Uterus (tissue), 3 donors: ENCODE measurements at regions not wholly inside any gene's neighbourhood (a gene's known extent, or its start where the extent isn't known, plus 50 kb on each side); places are given as distances from the start of the nearest gene placed in this dataset.

Experiments
- DNase-seq, 2 donors: peaks; one replicate each; pipeline ENCODE4 v3.0.0-alpha.2; 2019 to 2020
- H3K27ac ChIP-seq, 2 donors: fragments of 200-600 bp; sonication (generic); 1 replicate in 1 of 2; 2 replicates in 1 of 2; pipeline ENCODE4 v1.5.1; 2016 to 2018
- H3K27me3 ChIP-seq, 2 donors: fragments of 200-600 bp; sonication (generic); one replicate each; pipeline ENCODE4 v1.5.1; 2018 to 2019; ENCODE audit warnings: control low read depth in 1 of 2
- H3K36me3 ChIP-seq, 2 donors: fragments of 200-600 bp; sonication (generic); one replicate each; pipeline ENCODE4 v1.5.1; 2019; ENCODE audit warnings: control low read depth in 1 of 2
- H3K4me1 ChIP-seq, 2 donors: fragments of 200-600 bp; sonication (generic); one replicate each; pipeline ENCODE4 v1.5.1; 2018 to 2019; ENCODE audit warnings: control low read depth in 1 of 2
- H3K4me3 ChIP-seq, 2 donors: fragments of 200-600 bp; sonication (generic); 1 replicate in 1 of 2; 2 replicates in 1 of 2; pipeline ENCODE4 v1.5.1; 2018 to 2019; ENCODE audit warnings: mild to moderate bottlenecking in 1 of 2
- H3K9me3 ChIP-seq, 2 donors: fragments of 200-600 bp; sonication (generic); one replicate each; pipeline ENCODE4 v1.5.1; 2019; ENCODE audit warnings: control low read depth in 1 of 2
- CTCF ChIP-seq, 4 experiments: fragments of 200-600 bp in 2 of 4; fragments of 450-650 bp in 2 of 4; sonication (generic) in 2 of 4; IDR thresholded peaks; one replicate each; pipeline ENCODE4 v1.5.1; 2016 to 2019; ENCODE audit warnings: antibody characterized with exemption in 4 of 4, mild to moderate bottlenecking in 2 of 4, moderate library complexity in 1 of 4
- POLR2A ChIP-seq, 2 donors: fragments of 450-650 bp; IDR thresholded peaks; one replicate each; pipeline ENCODE4 v1.6.1; 2016; ENCODE audit warnings: antibody characterized with exemption in 2 of 2, mild to moderate bottlenecking in 1 of 2, moderate library complexity in 1 of 2
- intact Hi-C: fragments of 100-400 bp; cut with DNase I; formaldehyde crosslinking; loops from one replicate; pipeline ENCODE4 v1.15.1; 2023; ENCODE audit warnings: low total_unique reads
- donor health status: DM: yes; HTN: yes; CAD: no.

- Histone ChIP-seq H3K27me3 (no peaks in the 10 kb centered on the region), H3K4me1 (no peaks in the 10 kb centered on the region), H3K36me3 (no peaks in the 10 kb centered on the region), H3K9me3 (no peaks in the 10 kb centered on the region), H3K27ac (no peak overlapping the region), H3K4me3 (no peak overlapping the region)
- intact Hi-C loops, result no loop called here
- TF ChIP-seq CTCF (IDR thresholded peaks at IDR 0.05) (no peak), POLR2A (IDR thresholded peaks at IDR 0.05) (no peak)
- DNase-seq, result no peak
These were observed 777.0 kb upstream of the WWC1 start for GRCh38 chr5:167514461-167514860.

GRCh38 chr5:167525004-167525403, 766.4 kb upstream of the WWC1 start:
- Histone ChIP-seq H3K27ac (no peak overlapping the region), H3K9me3 (no peaks in the 10 kb centered on the region), H3K27me3 (no peaks in the 10 kb centered on the region), H3K36me3 (no peaks in the 10 kb centered on the region), H3K4me1 (no peaks in the 10 kb centered on the region), H3K4me3 (no peak overlapping the region)
- no peak for DNase-seq
- intact Hi-C loops, result no loop called here
- TF ChIP-seq CTCF (IDR thresholded peaks at IDR 0.05), result no peak
- TF ChIP-seq POLR2A (IDR thresholded peaks at IDR 0.05), result no peak

GRCh38 chr5:167528651-167529050, 762.8 kb upstream of the WWC1 start:
- Histone ChIP-seq H3K36me3 (no peaks in the 10 kb centered on the region), H3K27ac (no peak overlapping the region), H3K27me3 (no peaks in the 10 kb centered on the region), H3K4me1 (no peaks in the 10 kb centered on the region), H3K9me3 (no peaks in the 10 kb centered on the region), H3K4me3 (no peak overlapping the region)
- DNase-seq, result no peak
- intact Hi-C loops, result no loop called here
- TF ChIP-seq CTCF (IDR thresholded peaks at IDR 0.05) (no peak), POLR2A (IDR thresholded peaks at IDR 0.05) (no peak)

GRCh38 chr5:167530548-167530947, 760.9 kb upstream of the WWC1 start:
- H3K36me3 ChIP-seq, result no peaks in the 10 kb centered on the region

More at GRCh38 chr5:167530548-167530947, 760.9 kb upstream of the WWC1 start:
- no peak for TF ChIP-seq CTCF (IDR thresholded peaks at IDR 0.05)
- TF ChIP-seq POLR2A (IDR thresholded peaks at IDR 0.05), result no peak
- H3K4me1 ChIP-seq, result no peaks in the 10 kb centered on the region
- DNase-seq, result no peak
- no peak overlapping the region for H3K27ac ChIP-seq
- no peaks in the 10 kb centered on the region for H3K27me3 ChIP-seq
- no peak overlapping the region for H3K4me3 ChIP-seq
- intact Hi-C loops, result no loop called here
- H3K9me3 ChIP-seq, result no peaks in the 10 kb centered on the region
